H9 (cell line): ENCODE measurements at regions not wholly inside any gene's neighbourhood (a gene's known extent, or its start where the extent isn't known, plus 50 kb on each side); places are given as distances from the start of the nearest gene placed in this dataset.
"Not testable (repeated sequence)": the region's sequence is repeated elsewhere in the genome, so short reads cannot be mapped to it uniquely, and the experiment has no call there.

Experiments
- DNase-seq: peaks from one replicate; pipeline ENCODE4 v3.0.0-alpha.2; 2017
- H2AFZ ChIP-seq: one replicate; pipeline ENCODE4 v1.6.1; 2013; ENCODE audit warnings: mild to moderate bottlenecking, low read length, control low read depth, moderate library complexity
- H2AK5ac ChIP-seq: 2 replicates; pipeline ENCODE4 v1.6.1; 2013; ENCODE audit warnings: low read length, control low read depth, mixed read lengths; ENCODE audit not compliant: insufficient read length
- H2BK120ac ChIP-seq: one replicate; pipeline ENCODE4 v1.6.1; 2013; ENCODE audit warnings: low read depth, mild to moderate bottlenecking, low read length, control low read depth, inconsistent platforms; ENCODE audit not compliant: poor library complexity, severe bottlenecking
- H2BK12ac ChIP-seq: 2 replicates; pipeline ENCODE4 v1.6.1; 2013; ENCODE audit warnings: low read length, control low read depth, mixed read lengths, low read depth; ENCODE audit not compliant: insufficient read length
- H2BK15ac ChIP-seq: 2 replicates; pipeline ENCODE4 v1.6.1; 2013; ENCODE audit warnings: low read depth, low read length, control low read depth
- H2BK20ac ChIP-seq: one replicate; pipeline ENCODE4 v1.6.1; 2013; ENCODE audit warnings: low read depth, mild to moderate bottlenecking, low read length, control low read depth, inconsistent platforms; ENCODE audit not compliant: poor library complexity, severe bottlenecking
- H2BK5ac ChIP-seq: 2 replicates; pipeline ENCODE4 v1.6.1; 2013; ENCODE audit warnings: low read length, control low read depth, mixed read lengths; ENCODE audit not compliant: insufficient read length
- H3K14ac ChIP-seq: 2 replicates; pipeline ENCODE4 v1.6.1; 2013; ENCODE audit warnings: low read length, control low read depth; ENCODE audit not compliant: insufficient read depth
- H3K18ac ChIP-seq: 2 replicates; pipeline ENCODE4 v1.6.1; 2013; ENCODE audit warnings: low read depth, mild to moderate bottlenecking, mixed read lengths, low read length, control low read depth; ENCODE audit not compliant: insufficient read length
- H3K23ac ChIP-seq: 2 replicates; pipeline ENCODE4 v1.6.1; 2013; ENCODE audit warnings: low read length, control low read depth, mixed read lengths, low read depth; ENCODE audit not compliant: insufficient read length
- H3K23me2 ChIP-seq: 2 replicates; pipeline ENCODE4 v1.6.1; 2013; ENCODE audit warnings: low read depth, mild to moderate bottlenecking, mixed read lengths, low read length, control low read depth; ENCODE audit not compliant: insufficient read length, poor library complexity, severe bottlenecking
- H3K27ac ChIP-seq: 2 replicates; pipeline ENCODE4 v1.5.1; 2013; ENCODE audit warnings: low read length, control low read depth, mixed read lengths, low read depth; ENCODE audit not compliant: insufficient read length
- H3K27me3 ChIP-seq: 2 replicates; pipeline ENCODE4 v1.6.1; 2013; ENCODE audit warnings: low read length, control low read depth, inconsistent platforms; ENCODE audit not compliant: insufficient read depth
- H3K4ac ChIP-seq: 2 replicates; pipeline ENCODE4 v1.6.1; 2013; ENCODE audit warnings: low read depth, mild to moderate bottlenecking, control low read depth, inconsistent platforms, low read length, moderate library complexity
- H3K4me1 ChIP-seq: 2 replicates; pipeline ENCODE4 v1.6.1; 2013; ENCODE audit warnings: low read length, control low read depth, inconsistent platforms; ENCODE audit not compliant: insufficient read depth
- H3K4me2 ChIP-seq: 2 replicates; pipeline ENCODE4 v1.6.1; 2013; ENCODE audit warnings: low read length, control low read depth, mixed read lengths; ENCODE audit not compliant: insufficient read length, insufficient read depth
- H3K56ac ChIP-seq: 2 replicates; pipeline ENCODE4 v1.6.1; 2013; ENCODE audit warnings: low read depth, mild to moderate bottlenecking, mixed read lengths, low read length, control low read depth; ENCODE audit not compliant: insufficient read length
- H3K79me1 ChIP-seq: 2 replicates; pipeline ENCODE4 v1.6.1; 2013; ENCODE audit warnings: low read depth, mild to moderate bottlenecking, moderate library complexity, low read length, control low read depth, inconsistent platforms; ENCODE audit not compliant: insufficient read depth, poor library complexity, severe bottlenecking
- H3K79me2 ChIP-seq: 2 replicates; pipeline ENCODE4 v1.6.1; 2013; ENCODE audit warnings: low read length, control low read depth, inconsistent platforms; ENCODE audit not compliant: insufficient read depth
- H3K9ac ChIP-seq: 2 replicates; pipeline ENCODE4 v1.6.1; 2013; ENCODE audit warnings: low read length, control low read depth, mixed read lengths; ENCODE audit not compliant: insufficient read length; ENCODE audit errors: extremely low read depth
- H3K9me3 ChIP-seq: one replicate; pipeline ENCODE4 v1.6.1; 2013; ENCODE audit warnings: low read depth, low read length, inconsistent platforms; ENCODE audit not compliant: control insufficient read depth
- H3T11ph ChIP-seq: one replicate; pipeline ENCODE4 v1.6.1; 2013; ENCODE audit warnings: mild to moderate bottlenecking, low read length, control low read depth, inconsistent platforms
- H4K20me1 ChIP-seq: one replicate; pipeline ENCODE4 v1.6.1; 2013; ENCODE audit not compliant: control insufficient read depth, insufficient read length, insufficient read depth
- H4K5ac ChIP-seq: 2 replicates; pipeline ENCODE4 v1.6.1; 2013; ENCODE audit warnings: low read depth, mild to moderate bottlenecking, mixed read lengths, low read length, control low read depth; ENCODE audit not compliant: insufficient read length
- H4K8ac ChIP-seq: replicated peaks from 2 replicates; pipeline ENCODE4 v1.6.1; 2013; ENCODE audit warnings: low read length, control low read depth, mixed read lengths, low read depth; ENCODE audit not compliant: insufficient read length
- H4K91ac ChIP-seq: 2 replicates; pipeline ENCODE4 v1.6.1; 2013; ENCODE audit warnings: low read depth, mild to moderate bottlenecking, moderate library complexity, mixed read lengths, low read length, control low read depth; ENCODE audit not compliant: insufficient read length
- H3K27ac Mint-ChIP-seq, 3 experiments: 2 replicates in 2 of 3; 3 replicates in 1 of 3; pipeline ENCODE4 v1.8.0; 2020 to 2021; ENCODE audit warnings: mixed read lengths in 3 of 3, mild to moderate bottlenecking in 1 of 3, moderate library complexity in 1 of 3
- H3K27me3 Mint-ChIP-seq: 2 replicates; pipeline ENCODE4 v1.8.0; 2021; ENCODE audit warnings: low read depth, mild to moderate bottlenecking, moderate library complexity, mixed read lengths
- H3K36me3 Mint-ChIP-seq, 3 experiments: 2 replicates in 2 of 3; 3 replicates in 1 of 3; pipeline ENCODE4 v1.8.0; 2020 to 2021; ENCODE audit warnings: low read depth in 3 of 3, mixed read lengths in 3 of 3; ENCODE audit not compliant: insufficient read depth in 1 of 3
- H3K4me1 Mint-ChIP-seq, 2 experiments: 2 replicates each; pipeline ENCODE4 v1.8.0; 2020; ENCODE audit warnings: mixed read lengths in 2 of 2
- H3K4me3 Mint-ChIP-seq, 2 experiments: 2 replicates in 1 of 2; 3 replicates in 1 of 2; pipeline ENCODE4 v1.8.0; 2020 to 2021; ENCODE audit warnings: mild to moderate bottlenecking in 2 of 2, mixed read lengths in 2 of 2, moderate library complexity in 1 of 2
- H3K9me3 Mint-ChIP-seq, 2 experiments: 2 replicates in 1 of 2; 3 replicates in 1 of 2; pipeline ENCODE4 v1.8.0; 2020; ENCODE audit warnings: mild to moderate bottlenecking in 2 of 2, mixed read lengths in 2 of 2, moderate library complexity in 1 of 2
- CTCF ChIP-seq: fragments of 200-600 bp; sonication (generic); conservative IDR thresholded peaks from 3 replicates; pipeline ENCODE4 v1.8.0; 2021; ENCODE audit warnings: antibody characterized with exemption, mild to moderate bottlenecking
- WGBS: extraction: QIAGEN DNeasy Blood & Tissue Kit; methylation state at CpG from one replicate; pipeline ENCODE4 v1.1.7; 2013; ENCODE audit warnings: missing lambda C conversion rate, low lambda C conversion rate, mixed read lengths; ENCODE audit not compliant: insufficient read length; ENCODE audit errors: extremely low coverage; 5-methylcytosine and 5-hydroxymethylcytosine counted together

- Mint-ChIP-seq H3K9me3 (no peaks in the 10 kb centered on the region), H3K4me1 (peaks cover 16 to 25% of the 10 kb centered on the region in 2 experiments), H3K36me3 (no peaks in the 10 kb centered on the region), H3K27me3 (peaks cover 20% of the 10 kb centered on the region), H3K4me3 (no peak overlapping the region), H3K27ac (no peak overlapping the region; a peak in 2 of 7 replicates)
- Histone ChIP-seq H2BK12ac (no peak overlapping the region), H3K23ac (no peak overlapping the region), H3K27ac (no peak overlapping the region), H3K79me2 (no peaks in the 10 kb centered on the region), H3T11ph (no peak overlapping the region), H2BK5ac (no peak overlapping the region), H3K56ac (no peak overlapping the region), H3K14ac (no peak overlapping the region), H3K23me2 (no peaks in the 10 kb centered on the region), H2BK120ac (no peak overlapping the region), H3K9ac (no peak overlapping the region), H2BK15ac (no peak overlapping the region), H3K4me2 (no peak overlapping the region), H3K18ac (no peak overlapping the region), H4K5ac (no peak overlapping the region), H3K9me3 (no peaks in the 10 kb centered on the region), H2AFZ (peak overlapping the region; percentile 26), H3K4me1 (peaks cover 4% of the 10 kb centered on the region; the same call in 1 of the 2 replicates), H4K91ac (no peak overlapping the region), H3K27me3 (no peaks in the 10 kb centered on the region), H4K20me1 (no peaks in the 10 kb centered on the region), H2BK20ac (no peak overlapping the region), H4K8ac (no peak overlapping the region), H3K4ac (no peak overlapping the region), H3K79me1 (no peaks in the 10 kb centered on the region), H2AK5ac (no peak overlapping the region)
- no peak for TF ChIP-seq CTCF
- no peak for DNase-seq
- no CpG with 5 or more reads among the region's 4 CpGs for WGBS
Observed at GRCh38 chr2:65574993-65575392, 142.6 kb upstream of the SPRED2 start.

- H2BK12ac ChIP-seq, H3K56ac ChIP-seq, H3K4me2 ChIP-seq, H2AFZ ChIP-seq, H3K27me3 ChIP-seq, H3K23me2 ChIP-seq, H2BK5ac ChIP-seq, H2AK5ac ChIP-seq, H3K14ac ChIP-seq, H2BK120ac ChIP-seq, H3K9me3 ChIP-seq, H3K4me1 ChIP-seq, H3K9me3 Mint-ChIP-seq, H3K18ac ChIP-seq, H2BK20ac ChIP-seq, H3K79me1 ChIP-seq, H4K8ac ChIP-seq, H4K5ac ChIP-seq, H4K20me1 ChIP-seq, H3K4ac ChIP-seq, H2BK15ac ChIP-seq, H3K79me2 ChIP-seq, H4K91ac ChIP-seq, H3K27ac Mint-ChIP-seq, H3K9ac ChIP-seq, DNase-seq, H3K23ac ChIP-seq, H3K36me3 Mint-ChIP-seq, H3K27ac ChIP-seq, H3K4me3 Mint-ChIP-seq, H3T11ph ChIP-seq: not testable (repeated sequence)
- Mint-ChIP-seq H3K27me3 (peaks cover 71% of the 10 kb centered on the region), H3K4me1 (peaks cover 15% of the 10 kb centered on the region in 2 experiments)
- no CpG with 5 or more reads among the region's 4 CpGs for WGBS
Observed at GRCh38 chr2:65568656-65569440, 136.4 kb upstream of the SPRED2 start.
